Stimulated activated CD8-positive, alpha-beta memory T cell treated with anti-CD3 and anti-CD28 coated beads, Interleukin-2, amount 100 ng/mL, for 1 hour (primary cell): ENCODE measurements at regions not wholly inside any gene's neighbourhood (a gene's known extent, or its start where the extent isn't known, plus 50 kb on each side); places are given as distances from the start of the nearest gene placed in this dataset.
"Not testable (repeated sequence)": the region's sequence is repeated elsewhere in the genome, so short reads cannot be mapped to it uniquely, and the experiment has no call there.

ENCODE experiments used
- DNase-seq, 2 donors: peaks; one replicate each; pipeline ENCODE4 v3.0.0-alpha.2; 2020; ENCODE audit warnings: low read depth in 2 of 2

GRCh38 chr18:997499-997898 is 92.8 kb downstream of the ADCYAP1 start:
- no peak for DNase-seq

DNA sequence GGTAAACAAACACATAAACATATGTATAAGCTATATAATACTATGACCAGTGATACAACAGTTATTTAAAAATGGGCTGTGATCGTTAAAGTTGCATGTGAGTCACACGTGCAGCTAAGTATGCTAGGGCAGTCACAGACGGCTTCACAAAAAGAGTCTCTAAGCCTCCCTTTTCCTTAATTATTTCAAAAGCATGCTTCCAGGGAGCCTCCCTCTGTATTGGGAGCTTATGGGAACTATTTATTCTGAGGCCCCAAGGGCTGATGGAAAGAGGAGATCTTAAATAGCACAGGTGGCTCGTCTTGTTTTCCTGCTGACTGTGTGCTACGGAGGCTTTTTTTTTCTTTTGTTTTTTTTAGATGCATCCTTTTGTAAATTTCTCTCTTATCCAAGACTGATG is 94.3 kb downstream of the ADCYAP1 start:
- no peak for DNase-seq

DNA sequence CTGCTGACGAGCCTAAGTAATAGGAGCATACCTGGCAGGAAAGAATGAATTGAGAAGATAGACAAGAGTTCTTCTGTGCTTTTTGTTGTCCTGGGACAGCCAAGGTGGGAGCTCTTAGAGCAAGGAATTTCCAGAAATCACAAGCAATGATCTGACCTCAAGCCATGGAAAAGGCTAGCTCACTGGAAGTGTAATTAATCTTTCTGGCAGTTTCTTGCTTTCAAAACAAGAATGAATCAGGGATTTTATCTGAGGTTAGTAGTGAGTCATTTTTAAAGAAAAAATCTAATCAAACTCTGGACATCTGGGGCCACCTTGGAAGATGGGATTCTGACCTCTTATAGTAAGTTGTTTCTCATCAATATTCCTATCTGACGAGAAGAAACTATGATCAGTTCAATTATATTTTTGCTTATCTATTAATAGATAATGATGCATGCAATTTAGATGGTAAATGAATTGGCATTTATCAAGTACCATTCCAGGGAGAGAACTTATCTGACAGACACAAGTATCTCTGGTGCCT is 98.0 kb downstream of the ADCYAP1 start:
- DNase-seq, result no peak

DNA sequence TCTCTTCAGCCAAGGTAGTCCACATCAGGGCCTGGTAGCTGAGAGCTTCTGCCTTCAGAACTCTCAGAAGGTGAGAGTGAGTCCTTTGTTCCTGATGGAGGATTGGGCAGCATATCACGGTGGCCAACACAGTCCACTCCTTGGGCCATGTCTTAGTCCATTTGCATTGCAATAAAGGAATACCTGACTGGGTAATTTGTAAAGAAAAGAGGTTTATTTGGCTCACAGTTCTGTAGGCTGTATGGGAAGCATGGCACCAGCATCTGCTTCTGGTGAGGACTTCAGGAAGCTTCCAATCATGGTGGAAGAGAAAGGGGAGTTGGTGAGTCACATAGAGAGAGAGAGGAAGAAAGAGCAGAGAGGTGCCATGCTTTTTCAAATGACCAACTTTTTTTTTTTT is 98.8 kb downstream of the ADCYAP1 start:
- DNase-seq, result no peak

- DNase-seq, result no peak
Measured at GRCh38 chr18:1006304-1006703, 101.6 kb downstream of the ADCYAP1 start.

DNA sequence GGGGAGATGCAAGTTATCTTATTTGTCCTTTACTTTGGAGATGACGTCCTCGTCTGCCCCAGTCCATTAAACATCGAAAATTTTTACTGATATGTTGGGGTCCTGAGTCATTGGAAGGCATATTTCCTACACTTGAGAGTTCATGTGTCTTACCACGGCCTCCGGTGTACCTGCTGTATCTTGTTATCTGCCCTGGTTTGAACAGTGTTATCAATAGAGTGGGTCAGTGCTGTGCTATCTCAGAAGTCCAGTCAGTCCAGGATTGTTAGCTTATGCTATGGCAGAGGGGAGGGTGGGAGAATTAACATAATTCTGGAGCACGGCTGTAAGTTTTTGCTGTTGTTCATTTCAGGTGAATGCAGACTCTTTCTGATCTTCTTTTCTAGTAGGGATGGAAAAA is 102.3 kb downstream of the ADCYAP1 start:
- DNase-seq, result no peak

DNA sequence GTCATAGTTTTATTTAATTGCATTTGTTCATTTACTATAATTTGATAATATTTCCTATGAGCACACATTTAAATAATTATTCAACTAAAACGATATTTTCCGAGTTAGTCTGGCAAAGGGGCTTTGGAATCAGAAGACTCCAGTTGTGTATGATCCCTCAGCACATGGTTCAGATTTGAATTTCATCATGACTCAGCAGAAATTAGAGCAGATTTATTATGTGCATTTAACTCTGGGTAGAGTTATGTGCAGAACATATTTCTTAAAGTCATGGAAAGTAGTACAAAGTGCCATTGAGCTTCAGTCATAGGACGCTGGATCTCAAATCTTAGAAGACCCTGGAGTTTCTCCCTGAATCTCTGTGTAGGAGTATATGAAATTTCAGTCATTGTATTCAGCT is 106.7 kb downstream of the ADCYAP1 start:
- DNase-seq, result no peak

GRCh38 chr18:1012775-1013174 is 108.1 kb downstream of the ADCYAP1 start:
- no peak for DNase-seq

DNA sequence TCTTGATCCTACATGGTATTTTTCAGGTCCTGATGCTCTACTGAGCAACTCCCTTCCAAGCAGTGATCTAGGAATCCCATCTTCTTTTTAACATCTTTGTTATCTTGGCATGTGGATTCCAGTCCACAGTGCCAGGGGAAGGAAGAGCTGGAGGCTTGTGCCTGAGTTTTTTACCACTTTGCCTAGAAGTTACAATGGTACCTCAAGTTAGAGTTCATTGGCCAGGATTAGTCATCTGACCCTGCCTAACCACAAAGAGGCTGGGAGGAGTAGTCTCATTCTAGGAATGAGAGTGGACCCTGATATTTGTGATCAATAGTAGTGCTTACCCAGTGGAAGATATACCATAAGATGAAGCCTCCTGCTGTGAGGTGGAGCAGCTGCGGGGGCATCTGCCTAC is 109.3 kb downstream of the ADCYAP1 start:
- DNase-seq, result no peak

- DNase-seq, result no peak
Measured at GRCh38 chr18:1014509-1014908, 109.8 kb downstream of the ADCYAP1 start.

DNA sequence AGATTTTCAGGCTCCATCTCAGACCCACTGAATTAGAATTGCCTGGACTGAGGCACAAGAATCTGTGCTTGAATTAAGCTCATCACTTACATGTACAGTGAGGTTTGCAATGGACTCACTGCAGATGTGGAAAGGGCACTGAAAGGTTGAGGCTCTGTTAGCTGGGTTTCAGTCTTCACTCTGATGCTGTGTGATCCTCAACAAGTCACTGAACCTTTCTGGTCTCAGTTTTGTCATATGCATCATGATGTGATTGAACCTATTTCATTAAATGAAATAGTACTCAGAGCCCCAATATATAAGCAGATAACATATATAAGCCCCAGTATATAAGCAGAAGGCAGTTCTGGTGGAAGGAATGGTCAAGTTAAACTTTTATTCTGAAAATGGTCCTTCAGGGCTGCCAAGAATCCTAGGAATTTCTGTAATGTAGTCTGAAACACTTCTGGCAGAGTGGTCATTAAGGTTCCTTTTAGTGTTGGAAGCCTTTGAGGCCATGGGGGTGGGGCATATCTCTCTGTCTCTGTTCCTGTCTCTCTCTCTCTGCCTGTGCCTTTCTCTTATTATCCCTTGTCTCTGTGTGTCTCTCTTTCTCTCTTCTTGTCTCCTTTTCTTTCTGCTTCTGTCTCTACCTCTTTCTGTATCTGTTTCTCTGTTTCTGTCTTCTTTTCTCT is 110.4 kb downstream of the ADCYAP1 start:
- no peak for DNase-seq

GRCh38 chr18:1015777-1016176 is 111.1 kb downstream of the ADCYAP1 start:
- DNase-seq, result no peak

GRCh38 chr18:1017227-1018058 is 112.8 kb downstream of the ADCYAP1 start:
- no peak for DNase-seq

GRCh38 chr18:1018181-1018681 is 113.6 kb downstream of the ADCYAP1 start:
- no peak for DNase-seq

DNA sequence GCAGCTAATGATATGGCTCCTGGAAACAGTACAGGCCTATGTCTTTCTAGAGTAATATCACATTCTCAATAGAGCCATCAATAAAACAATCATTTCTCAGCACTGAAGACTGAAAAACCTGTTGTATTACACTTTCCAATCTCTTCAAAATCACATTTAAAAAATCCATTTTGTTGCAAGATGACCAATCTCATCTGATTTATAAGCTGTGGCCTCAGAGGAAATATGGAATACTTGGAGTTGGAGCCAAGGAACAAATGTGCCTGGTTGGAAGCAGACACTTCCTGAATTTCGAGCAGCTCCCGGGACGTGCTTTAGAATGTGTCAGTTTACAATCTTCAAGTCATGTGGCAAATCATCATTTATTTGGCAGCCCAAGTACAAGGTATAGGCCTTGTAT is 114.5 kb downstream of the ADCYAP1 start:
- DNase-seq, result no peak

DNA sequence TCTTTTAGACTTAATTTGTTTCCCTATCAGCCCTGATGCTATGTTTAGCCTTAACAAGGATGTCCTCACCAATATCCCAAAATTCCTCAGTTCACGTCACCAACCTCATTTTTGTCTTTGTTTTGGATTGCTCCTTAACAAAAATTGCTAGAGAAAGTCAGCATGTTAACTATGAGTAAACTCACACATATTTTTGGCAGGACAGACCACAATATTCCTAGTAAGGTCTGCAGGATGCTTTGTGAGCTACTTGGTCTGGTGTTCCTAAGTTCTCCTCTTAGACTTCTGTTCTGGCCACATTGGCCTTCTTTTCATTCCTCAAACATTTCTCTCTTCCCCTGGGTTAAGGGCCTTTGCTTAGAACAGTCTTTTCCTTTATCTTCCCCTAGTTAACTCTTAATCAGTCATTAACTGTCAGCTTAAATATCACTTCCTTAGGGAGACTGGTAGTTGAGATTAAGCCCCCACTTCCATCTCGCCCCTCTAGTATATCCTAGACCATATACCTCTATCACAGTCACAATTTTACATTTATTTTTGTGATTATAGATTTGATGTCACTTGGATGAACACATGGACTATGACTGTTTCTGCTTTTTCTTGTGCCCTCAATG is 116.2 kb downstream of the ADCYAP1 start:
- DNase-seq, result no peak

DNA sequence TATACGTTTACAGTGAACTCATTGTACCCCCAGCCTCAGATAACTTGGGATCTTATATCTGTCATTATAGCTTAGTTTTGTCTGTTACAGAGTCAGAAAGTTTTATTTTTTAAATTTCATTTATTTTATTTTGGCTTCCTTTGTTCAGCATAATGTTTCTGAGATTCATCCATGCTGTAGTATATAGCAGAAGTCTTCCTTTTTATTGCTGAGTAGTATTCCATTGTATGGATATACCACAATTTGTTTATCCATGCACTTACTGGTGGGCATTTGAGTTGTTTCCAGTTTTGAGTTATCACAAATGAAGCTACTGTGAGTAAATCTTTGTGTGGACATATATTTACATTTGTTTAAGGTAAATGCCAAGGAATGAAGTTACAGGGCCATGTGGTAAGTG is 122.3 kb downstream of the ADCYAP1 start:
- no peak for DNase-seq

- DNase-seq, result not testable (repeated sequence)
Measured at GRCh38 chr18:1033092-1033491, 128.4 kb downstream of the ADCYAP1 start.

GRCh38 chr18:1034971-1035370 is 130.3 kb downstream of the ADCYAP1 start:
- DNase-seq, result no peak

DNA sequence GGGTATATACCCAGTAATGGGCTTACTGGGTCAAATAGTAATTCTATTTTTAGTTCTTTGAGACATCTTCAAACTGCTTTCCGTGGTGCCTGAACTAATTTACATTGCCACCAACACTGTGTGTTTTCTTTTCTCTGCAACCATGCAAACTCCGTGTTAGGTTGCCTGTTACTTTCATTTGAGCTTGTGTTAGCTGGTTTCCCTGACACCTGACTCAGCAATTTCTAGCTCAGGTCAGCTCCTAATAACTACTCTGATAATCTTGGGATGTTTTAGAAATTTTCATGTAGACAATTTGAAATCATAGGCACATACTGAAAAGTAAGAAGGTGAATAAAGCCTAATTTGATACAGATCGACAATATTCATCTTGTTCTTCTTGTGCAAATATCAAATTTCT is 132.3 kb downstream of the ADCYAP1 start:
- no peak for DNase-seq

DNA sequence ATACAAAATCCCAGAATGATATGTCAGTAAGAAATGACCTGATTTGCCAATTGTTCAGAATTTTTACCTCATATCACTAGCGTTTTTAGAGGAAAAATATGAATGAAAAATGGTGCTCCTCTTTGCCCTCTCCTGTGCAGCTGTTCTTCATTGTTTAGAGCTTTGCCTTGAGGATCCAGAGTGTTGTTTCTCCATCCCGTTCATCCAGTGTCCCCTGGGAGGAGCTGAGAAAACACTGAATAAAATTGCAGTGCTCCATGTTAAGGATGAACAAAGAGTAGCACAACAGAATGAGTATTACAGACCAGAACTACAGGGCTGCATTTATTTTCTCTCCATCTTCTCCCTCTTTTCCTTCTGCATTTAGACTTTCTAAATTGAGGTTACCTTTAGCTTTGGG is 133.1 kb downstream of the ADCYAP1 start:
- no peak for DNase-seq

GRCh38 chr18:1039421-1039820 is 134.8 kb downstream of the ADCYAP1 start:
- no peak for DNase-seq

- DNase-seq, result not testable (repeated sequence)
Measured at GRCh38 chr18:1043039-1043438, 138.4 kb downstream of the ADCYAP1 start.
